ENCODE measurements at regions not wholly inside any gene's neighbourhood (a gene's known extent, or its start where the extent isn't known, plus 50 kb on each side); places are given as distances from the start of the nearest gene placed in this dataset.

- H3K4me3 ChIP-seq (ENCODE audit: low read length) = no peak overlapping the region
- TF ChIP-seq CTCF (IDR thresholded peaks at IDR 0.05; ENCODE audit: insufficient read depth, low read depth, low read length, missing control alignments) = no peak
- DNase-seq (ENCODE audit: low read depth) = no peak
Observed at GRCh38 chr10:125332548-125333208, 172.3 kb upstream of the CTBP2 start.

- TF ChIP-seq CTCF (IDR thresholded peaks at IDR 0.05; ENCODE audit: insufficient read depth, low read depth, low read length, missing control alignments) = no peak
- DNase-seq (ENCODE audit: low read depth) = no peak
- H3K4me3 ChIP-seq (ENCODE audit: low read length) = no peak overlapping the region
Observed at GRCh38 chr10:125331056-125331455, 170.7 kb upstream of the CTBP2 start.

- no peak overlapping the region for H3K4me3 ChIP-seq (ENCODE audit: low read length)
- DNase-seq (ENCODE audit: low read depth) = no peak
- TF ChIP-seq CTCF (IDR thresholded peaks at IDR 0.05; ENCODE audit: insufficient read depth, low read depth, low read length, missing control alignments) = no peak
Observed at GRCh38 chr10:125329056-125329455, 168.7 kb upstream of the CTBP2 start.

GRCh38 chr10:125325326-125325725 is 165.0 kb upstream of the CTBP2 start:
- no peak for TF ChIP-seq CTCF (IDR thresholded peaks at IDR 0.05; ENCODE audit: insufficient read depth, low read depth, low read length, missing control alignments)
- H3K4me3 ChIP-seq (ENCODE audit: low read length) = no peak overlapping the region
- no peak for DNase-seq (ENCODE audit: low read depth)

- DNase-seq (ENCODE audit: low read depth) = no peak
- TF ChIP-seq CTCF (IDR thresholded peaks at IDR 0.05; ENCODE audit: insufficient read depth, low read depth, low read length, missing control alignments) = no peak
- no peak overlapping the region for H3K4me3 ChIP-seq (ENCODE audit: low read length)
Observed at GRCh38 chr10:125316436-125316835, 156.1 kb upstream of the CTBP2 start.

- TF ChIP-seq CTCF (IDR thresholded peaks at IDR 0.05; ENCODE audit: insufficient read depth, low read depth, low read length, missing control alignments) = no peak
- no peak for DNase-seq (ENCODE audit: low read depth)
Observed at GRCh38 chr10:125300937-125301336, 140.6 kb upstream of the CTBP2 start.

GRCh38 chr10:125299461-125299860 is 139.1 kb upstream of the CTBP2 start:
- DNase-seq (ENCODE audit: low read depth) = no peak
- H3K4me3 ChIP-seq (ENCODE audit: low read length) = no peak overlapping the region
- no peak for TF ChIP-seq CTCF (IDR thresholded peaks at IDR 0.05; ENCODE audit: insufficient read depth, low read depth, low read length, missing control alignments)

More at GRCh38 chr10:125300937-125301336, 140.6 kb upstream of the CTBP2 start:
- no peak overlapping the region for H3K4me3 ChIP-seq (ENCODE audit: low read length)

All from epithelial cell of esophagus (primary cell).